H1 (cell line): ENCODE measurements at regions not wholly inside any gene's neighbourhood (a gene's known extent, or its start where the extent isn't known, plus 50 kb on each side); places are given as distances from the start of the nearest gene placed in this dataset.

Experiments
- CTCF ChIA-PET: fragments of 300-600 bp; sonication (Branson Sonifier 250); formaldehyde crosslinking; loops from one replicate; lab custom pipeline; 2021; ENCODE audit not compliant: partially characterized antibody; lab: Charles Lee
- POLR2A ChIA-PET: fragments of 300-600 bp; sonication (Branson Sonifier 250); formaldehyde crosslinking; loops from one replicate; lab custom pipeline; 2021; ENCODE audit warnings: inconsistent platforms; ENCODE audit not compliant: partially characterized antibody; lab: Charles Lee
- DNase-seq, 2 experiments: peaks; one replicate each; pipeline versions ENCODE4 v3.0.0 to v3.0.0-alpha.2; 2010 to 2022; ENCODE audit warnings: low spot score in 2 of 2, low read depth in 1 of 2, mixed read lengths in 1 of 2
- FAIRE-seq: peaks from 2 replicates; lab custom pipeline; 2011; peaks lifted over from hg19 to GRCh38; lab: Jason Lieb, UNC
- H2AFZ ChIP-seq: 2 replicates; pipeline ENCODE4 v1.8.1; 2012; ENCODE audit warnings: low read length, inconsistent platforms
- H2AK5ac ChIP-seq: 2 replicates; pipeline ENCODE4 v1.6.1; 2013; ENCODE audit warnings: low read depth, low read length
- H2BK120ac ChIP-seq: replicated peaks from 2 replicates; pipeline ENCODE3; 2013; ENCODE audit warnings: low read depth, low read length, inconsistent platforms
- H2BK12ac ChIP-seq: 2 replicates; pipeline ENCODE4 v1.6.1; 2013; ENCODE audit warnings: low read depth, low read length
- H2BK15ac ChIP-seq: 2 replicates; pipeline ENCODE4 v1.6.1; 2013; ENCODE audit warnings: low read length
- H2BK20ac ChIP-seq: 2 replicates; pipeline ENCODE4 v1.6.1; 2013; ENCODE audit warnings: low read length
- H2BK5ac ChIP-seq: 2 replicates; pipeline ENCODE4 v1.6.1; 2013; ENCODE audit warnings: low read depth, low read length
- H3K14ac ChIP-seq: 2 replicates; pipeline ENCODE4 v1.6.1; 2013; ENCODE audit warnings: inconsistent platforms; ENCODE audit not compliant: insufficient read length
- H3K18ac ChIP-seq: 2 replicates; pipeline ENCODE4 v1.6.1; 2013; ENCODE audit warnings: low read length; ENCODE audit errors: extremely low read depth
- H3K23ac ChIP-seq: 2 replicates; pipeline ENCODE4 v1.6.1; 2013; ENCODE audit warnings: inconsistent platforms; ENCODE audit not compliant: insufficient read length
- H3K23me2 ChIP-seq: 2 replicates; pipeline ENCODE4 v1.6.1; 2013; ENCODE audit warnings: low read depth, low read length
- H3K27ac ChIP-seq: 2 replicates; pipeline ENCODE4 v1.6.1; 2011; ENCODE audit warnings: low read depth, low read length, inconsistent platforms
- H3K27me3 ChIP-seq, 4 experiments: replicated peaks in 1 of 4; 1 replicate in 1 of 4; 2 replicates in 3 of 4; pipeline versions ENCODE4 v1.6.1 to v1.8.1; 2011 to 2013; ENCODE audit warnings: low read length in 3 of 4, mild to moderate bottlenecking in 3 of 4, inconsistent platforms in 2 of 4, mixed read lengths in 2 of 4, moderate library complexity in 1 of 4; ENCODE audit not compliant: control insufficient read depth in 3 of 4, insufficient read depth in 3 of 4; ENCODE audit errors: extremely low read depth in 1 of 4
- H3K36me3 ChIP-seq, 4 experiments: 2 replicates each; pipeline versions ENCODE4 v1.6.1 to v1.8.1; 2011 to 2013; ENCODE audit warnings: mild to moderate bottlenecking in 4 of 4, low read length in 3 of 4, moderate library complexity in 2 of 4, control low read depth in 1 of 4, inconsistent platforms in 1 of 4; ENCODE audit not compliant: insufficient read depth in 4 of 4, control insufficient read depth in 2 of 4
- H3K4ac ChIP-seq: replicated peaks from 2 replicates; pipeline ENCODE3; 2013; ENCODE audit warnings: low read length, low read depth, mixed read lengths, inconsistent platforms; ENCODE audit not compliant: insufficient read length
- H3K4me1 ChIP-seq, 4 experiments: replicated peaks in 1 of 4; 1 replicate in 1 of 4; 2 replicates in 3 of 4; pipeline versions ENCODE4 v1.6.1 to v1.8.1; 2011 to 2013; ENCODE audit warnings: low read length in 3 of 4, inconsistent platforms in 2 of 4, mixed read lengths in 1 of 4; ENCODE audit not compliant: insufficient read depth in 4 of 4, control insufficient read depth in 3 of 4
- H3K4me2 ChIP-seq, 2 experiments: 2 replicates each; pipeline versions ENCODE4 v1.6.1 to v1.8.1; 2011 to 2013; ENCODE audit warnings: low read depth in 2 of 2, low read length in 2 of 2, control low read depth in 1 of 2, inconsistent platforms in 1 of 2, mild to moderate bottlenecking in 1 of 2; ENCODE audit not compliant: insufficient read depth in 1 of 2
- H3K4me3 ChIP-seq, 4 experiments: fragments of 200-600, 300-600 bp in 1 of 4; sonication (generic), shearing (Covaris generic), sonication (Bioruptor Twin) in 1 of 4; 2 replicates each; pipeline versions ENCODE4 v1.5.1 to v1.8.1; 2011 to 2016; ENCODE audit warnings: low read length in 4 of 4, low read depth in 3 of 4, control low read depth in 2 of 4, inconsistent platforms in 2 of 4, mild to moderate bottlenecking in 2 of 4, mixed read lengths in 1 of 4, moderate library complexity in 1 of 4; ENCODE audit not compliant: insufficient read depth in 2 of 4; ENCODE audit errors: extremely low read depth in 1 of 4
- H3K56ac ChIP-seq: replicated peaks from 2 replicates; pipeline ENCODE3; 2013; ENCODE audit warnings: low read depth, mild to moderate bottlenecking, mixed read lengths, low read length, inconsistent platforms; ENCODE audit not compliant: insufficient read length
- H3K79me1 ChIP-seq: 2 replicates; pipeline ENCODE4 v1.6.1; 2013; ENCODE audit warnings: low read depth, low read length, control low read depth
- H3K79me2 ChIP-seq, 2 experiments: 2 replicates each; pipeline versions ENCODE4 v1.6.1 to v1.8.1; 2012 to 2013; ENCODE audit warnings: low read length in 2 of 2, mild to moderate bottlenecking in 2 of 2, inconsistent platforms in 1 of 2; ENCODE audit not compliant: insufficient read depth in 2 of 2, control insufficient read depth in 1 of 2
- H3K9ac ChIP-seq, 4 experiments: replicated peaks in 1 of 4; 1 replicate in 1 of 4; 2 replicates in 3 of 4; pipeline versions ENCODE4 v1.6.1 to v1.8.1; 2011 to 2013; ENCODE audit warnings: low read depth in 3 of 4, low read length in 3 of 4, control low read depth in 2 of 4, mild to moderate bottlenecking in 2 of 4, moderate library complexity in 2 of 4, inconsistent platforms in 1 of 4; ENCODE audit errors: extremely low read depth in 1 of 4
- H3K9me3 ChIP-seq, 2 experiments: 2 replicates each; pipeline versions ENCODE4 v1.6.1 to v1.8.1; 2012 to 2013; ENCODE audit warnings: mild to moderate bottlenecking in 2 of 2, moderate library complexity in 2 of 2, control low read depth in 1 of 2, inconsistent platforms in 1 of 2, low read depth in 1 of 2, low read length in 1 of 2, mixed read lengths in 1 of 2; ENCODE audit not compliant: insufficient read depth in 2 of 2
- H4K20me1 ChIP-seq, 2 experiments: replicated peaks in 1 of 2; 2 replicates each; pipeline versions ENCODE3 to v1.8.1; 2011 to 2013; ENCODE audit warnings: inconsistent platforms in 2 of 2, low read length in 2 of 2, mild to moderate bottlenecking in 1 of 2; ENCODE audit not compliant: insufficient read depth in 2 of 2, control insufficient read depth in 1 of 2
- H4K5ac ChIP-seq: 2 replicates; pipeline ENCODE4 v1.6.1; 2013; ENCODE audit warnings: low read length, low read depth, mixed read lengths, inconsistent platforms; ENCODE audit not compliant: insufficient read length
- H4K8ac ChIP-seq: 2 replicates; pipeline ENCODE4 v1.8.0; 2013; ENCODE audit warnings: mild to moderate bottlenecking, moderate library complexity, low read length, inconsistent platforms; ENCODE audit not compliant: insufficient read depth; ENCODE audit errors: extremely low read depth
- H4K91ac ChIP-seq: replicated peaks from 2 replicates; pipeline ENCODE3; 2013; ENCODE audit warnings: low read length, mixed read lengths, inconsistent platforms; ENCODE audit not compliant: insufficient read length
- POU5F1 ChIP-seq: IDR thresholded peaks from 2 replicates; pipeline ENCODE4 v1.6.1; 2011; ENCODE audit warnings: low read depth, mild to moderate bottlenecking, low read length, moderate library complexity
- WGBS, 2 experiments: shearing (Covaris generic) in 1 of 2; methylation state at CpG; one replicate each; pipeline versions ENCODE4 v1.1.6 to v1.1.7; 2013 to 2015; ENCODE audit warnings: low lambda C conversion rate in 2 of 2, mixed read lengths in 2 of 2, inconsistent platforms in 1 of 2, low coverage in 1 of 2, missing lambda C conversion rate in 1 of 2; ENCODE audit not compliant: insufficient replicate concordance in 2 of 2, insufficient coverage in 1 of 2, insufficient read length in 1 of 2; ENCODE audit errors: extremely low coverage in 1 of 2, missing lambda C conversion rate in 1 of 2; 5-methylcytosine and 5-hydroxymethylcytosine counted together

- H2BK120ac ChIP-seq, result no peak overlapping the region
- POLR2A ChIA-PET, result no interaction called here
- no peak overlapping the region for H3K4me3 ChIP-seq
- 93% methylated on average over 1 of the region's 1 CpG; no CpG with 5 or more reads in 1 of the 2 experiments for WGBS, 2 experiments
- H3K23ac ChIP-seq, result no peak overlapping the region
- CTCF ChIA-PET, result interaction anchor here (0.7 kb wide), 1 partner anchor 110 kb away, joined by 4 read pairs; no protein-coding TSS in a partner anchor
- no peak overlapping the region for H2BK5ac ChIP-seq
- no peak overlapping the region for H3K4ac ChIP-seq
- H3K56ac ChIP-seq, result no peak overlapping the region
- no peaks in the 10 kb centered on the region for H3K9me3 ChIP-seq
- no peak overlapping the region for H3K27ac ChIP-seq
- no peaks in the 10 kb centered on the region for H3K36me3 ChIP-seq
- H4K91ac ChIP-seq, result no peak overlapping the region
- no peak overlapping the region for H2BK15ac ChIP-seq
- H2AK5ac ChIP-seq, result no peak overlapping the region
- no peaks in the 10 kb centered on the region for H3K79me1 ChIP-seq
- H3K27me3 ChIP-seq, result peaks cover 0 to 1% (median 0%) of the 10 kb centered on the region in 4 experiments; a peak in 1 of 7 replicates
- no peak overlapping the region for H3K14ac ChIP-seq
- no peak overlapping the region for H4K8ac ChIP-seq
- H2AFZ ChIP-seq, result no peak overlapping the region
- no peak for TF ChIP-seq POU5F1
- H4K5ac ChIP-seq, result no peak overlapping the region
- H3K9ac ChIP-seq, result no peak overlapping the region
- peaks cover 0 to 4% (median 1%) of the 10 kb centered on the region in 4 experiments; a peak in 2 of 7 replicates for H3K4me1 ChIP-seq
- FAIRE-seq (no peak), DNase-seq (no peak)
- H2BK20ac ChIP-seq, result no peak overlapping the region
- H3K18ac ChIP-seq, result no peak overlapping the region
- H3K23me2 ChIP-seq, result no peaks in the 10 kb centered on the region
- no peaks in the 10 kb centered on the region for H4K20me1 ChIP-seq
- H3K79me2 ChIP-seq, result no peaks in the 10 kb centered on the region
- no peak overlapping the region for H3K4me2 ChIP-seq
- H2BK12ac ChIP-seq, result no peak overlapping the region
Observed at GRCh38 chr13:58729361-58729760, 1097.8 kb downstream of the PCDH17 start.
